ENCODE measurements at regions not wholly inside any gene's neighbourhood (a gene's known extent, or its start where the extent isn't known, plus 50 kb on each side); places are given as distances from the start of the nearest gene placed in this dataset.
"Not testable (repeated sequence)": the region's sequence is repeated elsewhere in the genome, so short reads cannot be mapped to it uniquely, and the experiment has no call there.

GRCh38 chr4:31183256-31183655 lies 463.1 kb downstream of the PCDH7 start:
- no peak for DNase-seq (ENCODE audit: low spot score)

- no peak for DNase-seq (ENCODE audit: low spot score)
Measured at GRCh38 chr4:31185014-31185585, 464.9 kb downstream of the PCDH7 start.

- DNase-seq (ENCODE audit: low spot score) = peak; percentile 12
Measured at GRCh38 chr4:31187979-31188378, 467.8 kb downstream of the PCDH7 start.

GRCh38 chr4:31189938-31190337 lies 469.8 kb downstream of the PCDH7 start:
- no peak for DNase-seq (ENCODE audit: low spot score)

GRCh38 chr4:31190671-31191070 lies 470.5 kb downstream of the PCDH7 start:
- no peak for DNase-seq (ENCODE audit: low spot score)

- no peak for DNase-seq (ENCODE audit: low spot score)
Measured at GRCh38 chr4:31192341-31192740, 472.2 kb downstream of the PCDH7 start.

- peak; percentile 75 for DNase-seq (ENCODE audit: low spot score)
Measured at GRCh38 chr4:31193521-31193920, 473.4 kb downstream of the PCDH7 start.

GRCh38 chr4:31194823-31195222 lies 474.7 kb downstream of the PCDH7 start:
- DNase-seq (ENCODE audit: low spot score) = no peak

GRCh38 chr4:31199644-31200043 lies 479.5 kb downstream of the PCDH7 start:
- DNase-seq (ENCODE audit: low spot score) = no peak

- not testable (repeated sequence) for DNase-seq (ENCODE audit: low spot score)
Measured at GRCh38 chr4:31202054-31202453, 481.9 kb downstream of the PCDH7 start.

- no peak for DNase-seq (ENCODE audit: low spot score)
Measured at GRCh38 chr4:31204874-31205273, 484.7 kb downstream of the PCDH7 start.

- no peak for DNase-seq (ENCODE audit: low spot score)
Measured at GRCh38 chr4:31220921-31221320, 500.8 kb downstream of the PCDH7 start.

GRCh38 chr4:31228068-31228467 lies 507.9 kb downstream of the PCDH7 start:
- no peak for DNase-seq (ENCODE audit: low spot score)

- DNase-seq (ENCODE audit: low spot score) = no peak
Measured at GRCh38 chr4:31230594-31230993, 510.4 kb downstream of the PCDH7 start.

- DNase-seq (ENCODE audit: low spot score) = peak; percentile 17
Measured at GRCh38 chr4:31234494-31234893, 514.3 kb downstream of the PCDH7 start.

GRCh38 chr4:31234901-31235300 lies 514.7 kb downstream of the PCDH7 start:
- no peak for DNase-seq (ENCODE audit: low spot score)

- DNase-seq (ENCODE audit: low spot score) = no peak
Measured at GRCh38 chr4:31236020-31236638, 516.0 kb downstream of the PCDH7 start.

- DNase-seq (ENCODE audit: low spot score) = no peak
Measured at GRCh38 chr4:31236639-31237173, 516.5 kb downstream of the PCDH7 start.

- peak; percentile 2 for DNase-seq (ENCODE audit: low spot score)
Measured at GRCh38 chr4:31237233-31237632, 517.1 kb downstream of the PCDH7 start.

- DNase-seq (ENCODE audit: low spot score) = no peak
Measured at GRCh38 chr4:31239886-31240285, 519.7 kb downstream of the PCDH7 start.

- DNase-seq (ENCODE audit: low spot score) = no peak
Measured at GRCh38 chr4:31241504-31242106, 521.4 kb downstream of the PCDH7 start.

- DNase-seq (ENCODE audit: low spot score) = no peak
Measured at GRCh38 chr4:31246856-31247255, 526.7 kb downstream of the PCDH7 start.

- no peak for DNase-seq (ENCODE audit: low spot score)
Measured at GRCh38 chr4:31259119-31259518, 539.0 kb downstream of the PCDH7 start.
